ENCODE measurements at regions not wholly inside any gene's neighbourhood (a gene's known extent, or its start where the extent isn't known, plus 50 kb on each side); places are given as distances from the start of the nearest gene placed in this dataset.
A peak's percentile ranks its signal among the peaks of the same experiment; 100 is the strongest.

- DNase-seq, result peak; percentile 5
These were observed 199.5 kb upstream of the DIPK2B start for GRCh38 chrX:45400027-45400779.

DNA sequence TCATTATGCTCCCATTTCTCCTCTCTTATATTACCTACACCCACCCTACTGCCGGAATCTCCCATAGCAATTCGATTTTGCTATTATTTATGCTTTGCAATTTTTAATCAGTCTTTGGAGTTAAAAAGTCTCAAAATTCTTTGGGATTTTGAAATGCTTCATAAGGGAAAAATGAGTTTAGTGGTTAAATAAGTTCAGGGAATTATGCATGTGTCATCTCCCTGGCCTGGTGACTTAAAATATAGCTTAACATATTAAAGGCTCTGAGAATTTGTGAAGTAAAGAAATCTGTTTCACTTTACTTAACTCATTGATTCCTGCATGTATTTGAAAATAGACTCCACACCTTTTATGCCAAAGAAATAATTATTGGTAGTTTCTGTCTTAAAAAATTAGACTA, 185.1 kb upstream of the DIPK2B start:
- DNase-seq, result no peak

DNA sequence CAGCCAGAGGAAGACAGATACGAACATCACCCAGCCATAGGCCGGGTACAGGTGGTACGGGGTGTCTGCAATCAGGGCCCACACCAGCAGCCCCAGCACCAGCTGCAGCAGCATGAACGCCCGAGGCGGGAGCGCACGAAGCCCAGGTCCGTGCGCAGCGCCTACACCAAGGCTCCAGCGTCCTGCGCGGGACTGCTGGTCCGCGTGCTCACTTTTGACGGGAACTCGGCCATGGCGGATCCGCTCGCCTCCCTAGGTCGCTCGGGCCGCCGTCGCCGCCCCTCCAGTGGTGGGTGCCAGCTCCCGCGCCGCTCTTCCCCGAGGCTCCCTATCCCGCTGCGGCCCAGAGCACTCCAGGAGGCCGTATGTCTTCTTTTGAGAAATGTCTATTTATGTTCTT, 181.2 kb upstream of the DIPK2B start:
- DNase-seq, result no peak

DNA sequence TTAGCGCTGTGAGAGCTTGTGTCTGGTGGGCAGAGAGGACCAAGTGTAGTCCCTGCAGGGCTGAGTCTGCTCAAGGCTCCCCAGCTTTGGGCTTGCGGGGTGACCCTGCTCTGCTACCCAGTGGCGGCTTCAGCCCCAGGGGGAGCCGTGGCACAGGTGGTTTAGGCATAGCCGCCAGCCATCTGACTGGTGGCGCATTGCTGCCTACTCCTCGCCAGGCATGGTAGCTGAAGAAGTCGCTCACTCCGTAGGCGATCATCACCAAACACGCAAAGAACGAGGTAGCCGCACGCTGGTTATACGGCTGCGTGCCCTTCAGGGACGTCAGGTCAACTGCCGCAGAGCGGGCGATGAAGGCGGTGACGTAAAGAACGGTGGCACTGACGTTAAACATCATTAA, 180.7 kb upstream of the DIPK2B start:
- no peak for DNase-seq

GRCh38 chrX:45379236-45379635, 178.6 kb upstream of the DIPK2B start:
- DNase-seq, result no peak

GRCh38 chrX:45372151-45372550, 171.5 kb upstream of the DIPK2B start:
- DNase-seq, result no peak

GRCh38 chrX:45368705-45369104, 168.0 kb upstream of the DIPK2B start:
- no peak for DNase-seq

DNA sequence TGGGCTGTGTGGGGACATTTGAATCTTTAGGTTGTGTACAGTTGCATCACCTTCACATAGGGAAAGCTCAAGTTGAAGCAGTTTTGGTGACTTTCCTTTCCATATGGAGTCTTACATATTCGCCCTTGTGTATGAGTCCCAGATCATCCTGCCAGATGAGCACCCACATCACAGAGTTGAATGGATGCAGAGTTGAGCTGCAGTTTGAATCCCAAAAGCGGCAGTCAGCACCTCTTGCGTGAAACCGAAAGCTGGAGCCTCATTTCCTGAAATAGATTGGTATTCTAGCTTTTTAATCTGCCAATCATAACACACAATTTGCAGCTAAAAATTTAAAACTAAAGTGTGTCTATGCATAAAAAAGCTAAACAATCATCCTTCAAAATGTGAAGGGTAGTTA, 162.9 kb upstream of the DIPK2B start:
- no peak for DNase-seq

DNA sequence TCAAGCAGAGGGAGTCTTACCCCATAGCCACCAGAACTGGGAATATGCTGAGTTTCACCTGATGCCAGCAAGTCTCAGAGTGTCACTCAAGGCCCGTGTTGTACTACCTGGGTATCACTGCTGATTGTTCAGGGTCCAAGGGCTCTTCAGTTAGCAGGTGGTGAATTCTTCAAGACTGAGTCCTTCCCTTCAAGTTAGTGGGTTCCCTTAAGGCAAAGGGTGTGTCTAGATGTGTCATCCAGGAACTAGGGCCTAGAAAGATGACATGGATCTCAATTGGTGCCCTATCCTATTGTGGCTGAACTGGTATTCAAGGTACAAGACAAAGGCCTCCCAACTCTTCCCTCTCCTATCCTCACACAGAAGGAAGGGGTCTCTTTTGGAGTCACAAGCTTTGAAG, 159.9 kb upstream of the DIPK2B start:
- DNase-seq, result no peak

- DNase-seq, result no peak
These were observed 157.7 kb upstream of the DIPK2B start for GRCh38 chrX:45358392-45358791.

GRCh38 chrX:45353456-45353855, 152.8 kb upstream of the DIPK2B start:
- DNase-seq, result no peak

DNA sequence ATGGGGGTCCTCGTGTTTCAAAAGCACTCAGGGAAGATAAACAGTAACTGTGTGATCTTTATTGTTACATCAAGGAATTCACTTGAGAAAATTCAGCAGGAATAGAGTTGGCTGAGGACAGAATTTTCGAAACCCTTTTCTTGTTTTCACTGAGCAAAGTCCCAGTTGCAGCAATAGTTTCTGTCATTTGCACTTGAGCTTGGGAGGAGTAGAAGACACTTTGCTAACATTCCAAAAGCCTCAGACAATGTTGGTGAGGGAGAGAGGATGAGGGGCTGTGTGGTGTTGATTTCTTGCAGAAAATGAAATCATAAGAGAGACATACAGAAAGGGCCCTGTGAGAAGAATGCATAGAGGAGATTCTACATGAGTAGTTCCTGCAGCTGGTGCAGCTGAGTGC, 151.9 kb upstream of the DIPK2B start:
- no peak for DNase-seq

GRCh38 chrX:45351478-45351877, 150.8 kb upstream of the DIPK2B start:
- no peak for DNase-seq

GRCh38 chrX:45348296-45348695, 147.6 kb upstream of the DIPK2B start:
- no peak for DNase-seq

DNA sequence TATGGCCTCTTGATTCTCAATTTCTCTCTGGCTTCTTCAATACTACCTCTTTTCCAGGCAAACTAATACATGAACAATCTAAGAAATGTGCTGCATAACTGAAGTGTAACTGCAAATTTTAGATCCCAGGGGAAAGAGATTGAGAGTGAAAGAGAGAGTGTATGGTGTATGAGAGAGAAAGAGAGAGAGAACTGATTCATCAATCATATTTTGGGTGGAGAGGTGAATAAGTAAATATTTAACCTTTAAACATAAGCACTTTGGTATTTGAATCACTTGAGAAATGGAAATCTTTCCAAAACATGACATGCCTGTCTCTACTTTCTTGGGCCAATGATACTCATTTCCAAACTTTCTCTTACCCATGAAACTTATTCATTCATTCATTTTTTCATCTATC, 147.2 kb upstream of the DIPK2B start:
- DNase-seq, result no peak

- no peak for DNase-seq
These were observed 143.9 kb upstream of the DIPK2B start for GRCh38 chrX:45344594-45344993.

DNA sequence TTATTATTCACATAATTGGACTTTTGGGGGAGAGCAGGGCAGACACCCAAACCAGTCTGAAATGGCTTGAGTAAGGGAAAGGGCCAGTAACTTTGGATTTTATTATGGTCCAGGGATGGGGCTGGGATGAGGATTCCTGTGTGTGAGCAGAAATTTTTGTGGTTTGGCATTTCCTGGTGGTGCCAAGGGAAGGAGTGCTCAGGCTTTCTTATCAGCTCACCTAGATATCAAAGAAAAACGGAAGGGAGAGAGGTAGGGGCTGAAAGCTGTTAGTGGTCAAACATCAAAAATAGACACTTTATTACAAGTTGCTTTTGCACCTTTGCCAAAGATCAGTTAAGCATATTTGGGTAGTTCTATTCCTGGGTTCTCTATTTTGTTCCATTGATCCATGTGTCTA, 128.5 kb upstream of the DIPK2B start:
- no peak for DNase-seq

DNA sequence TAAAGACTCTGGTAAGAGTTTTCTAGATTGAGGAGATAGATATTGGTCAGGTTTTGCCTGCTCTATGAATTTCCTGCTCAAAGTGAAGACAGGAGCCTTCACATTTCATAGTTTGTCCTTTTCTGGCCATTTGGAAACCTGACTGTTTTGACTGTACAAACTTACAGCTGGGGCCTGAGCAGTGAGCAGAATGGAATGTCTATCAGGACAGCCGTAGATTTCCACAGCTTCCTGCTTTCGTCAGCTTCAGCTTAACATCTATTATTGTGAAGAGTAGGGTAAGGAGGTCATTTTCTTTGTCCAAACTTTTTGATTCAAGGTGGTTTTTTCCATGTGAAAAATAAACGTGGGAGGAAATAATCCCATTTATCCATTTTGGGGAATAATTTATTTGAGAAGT, 124.3 kb upstream of the DIPK2B start:
- no peak for DNase-seq

DNA sequence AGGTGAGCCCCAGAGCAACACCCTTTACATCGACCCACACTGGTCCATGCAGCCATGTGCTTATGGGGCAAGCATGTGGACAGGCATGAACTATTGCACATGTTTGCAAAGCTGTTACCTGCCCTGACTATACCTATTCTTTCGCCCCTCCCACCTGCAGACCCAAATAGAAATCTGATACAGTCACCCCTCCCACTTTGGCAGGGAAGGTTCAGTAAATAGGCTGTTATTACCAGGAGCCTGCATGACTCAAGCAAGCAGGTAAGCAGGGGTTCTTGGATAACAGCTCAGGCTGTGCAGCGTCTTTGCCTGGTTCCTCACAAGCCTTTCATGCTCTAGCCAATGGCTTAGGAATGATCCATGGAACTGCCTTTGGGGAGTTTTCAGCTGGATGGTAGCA, 122.7 kb upstream of the DIPK2B start:
- no peak for DNase-seq

GRCh38 chrX:45322820-45323219, 122.1 kb upstream of the DIPK2B start:
- DNase-seq, result no peak

- peak; percentile 41 for DNase-seq
These were observed 121.7 kb upstream of the DIPK2B start for GRCh38 chrX:45322382-45322781.

GRCh38 chrX:45320191-45320590, 119.5 kb upstream of the DIPK2B start:
- DNase-seq, result no peak

GRCh38 chrX:45309801-45310200, 109.1 kb upstream of the DIPK2B start:
- no peak for DNase-seq

GRCh38 chrX:45309096-45309495, 108.4 kb upstream of the DIPK2B start:
- no peak for DNase-seq
